ENCODE measurements at regions not wholly inside any gene's neighbourhood (a gene's known extent, or its start where the extent isn't known, plus 50 kb on each side); places are given as distances from the start of the nearest gene placed in this dataset.

DNA sequence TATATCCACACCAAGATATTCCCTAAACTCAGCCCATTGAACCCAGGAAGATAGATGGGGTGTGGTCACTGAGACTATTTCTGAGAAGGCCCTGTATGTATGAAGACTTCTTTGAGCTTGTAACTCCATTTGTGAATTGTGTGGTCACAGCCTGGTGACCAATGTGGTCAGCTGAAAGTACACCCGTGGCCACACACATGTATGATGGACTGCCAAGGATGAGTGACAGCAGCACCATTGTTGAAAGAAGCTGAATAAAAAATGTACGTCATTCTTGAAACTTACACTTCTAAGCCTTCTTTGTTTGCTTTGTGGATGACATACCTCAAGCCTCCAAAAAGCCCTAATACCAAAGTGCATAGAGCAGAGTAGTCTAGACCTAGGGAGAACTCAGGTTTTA is 581.4 kb downstream of the RAB28 start:
- Histone ChIP-seq H3K27ac (no peak overlapping the region), H3K4me3 (no peak overlapping the region)

DNA sequence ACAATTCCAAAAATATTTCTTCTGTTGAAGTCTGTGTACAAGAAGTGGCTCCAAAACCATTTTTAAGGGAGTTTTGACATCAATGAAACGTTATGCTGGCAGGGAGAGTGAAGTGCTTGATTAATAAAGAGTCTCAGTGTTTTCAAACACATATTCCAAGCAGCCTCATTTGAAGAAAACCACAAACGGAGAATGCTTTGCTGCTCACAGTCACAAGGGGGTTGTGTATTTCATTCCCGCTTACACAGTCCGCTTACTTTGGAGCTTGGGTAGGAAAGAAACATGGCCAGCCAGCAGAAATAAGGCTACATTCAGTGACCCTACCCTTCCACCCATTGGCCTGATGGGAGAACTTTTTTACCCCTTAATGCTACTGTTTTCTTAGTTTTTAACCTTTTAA is 586.2 kb downstream of the RAB28 start:
- H3K4me3 ChIP-seq: no peak overlapping the region

GRCh38 chr4:12894062-12894461 is 590.1 kb downstream of the RAB28 start:
- Histone ChIP-seq H3K27ac (no peak overlapping the region), H3K4me3 (no peak overlapping the region)

More for the DNA sequence above, 586.2 kb downstream of the RAB28 start:
- H3K27ac ChIP-seq: no peak overlapping the region

DNA sequence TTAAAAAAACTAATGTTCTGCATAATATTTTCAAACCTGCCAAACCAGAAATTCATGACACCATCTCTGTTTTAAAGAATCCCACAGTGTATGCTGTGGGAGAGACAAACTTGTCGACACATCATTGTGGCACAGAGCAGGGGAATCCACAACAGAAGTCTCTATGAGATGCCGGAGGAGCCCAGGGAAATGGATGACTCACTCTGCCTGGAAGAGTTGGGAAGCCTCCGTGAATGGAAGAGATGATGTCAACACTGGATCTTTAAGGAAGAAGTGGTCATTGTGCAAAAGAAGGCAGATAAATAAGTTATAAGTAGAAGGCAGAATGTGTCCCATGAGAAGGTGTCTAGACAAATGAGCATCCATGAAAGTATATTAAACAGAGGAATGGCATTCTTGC is 595.1 kb downstream of the RAB28 start:
- H3K4me3 ChIP-seq: no peak overlapping the region
- H3K27ac ChIP-seq: peak overlapping the region in 1 of 21 experiments; percentile 33

DNA sequence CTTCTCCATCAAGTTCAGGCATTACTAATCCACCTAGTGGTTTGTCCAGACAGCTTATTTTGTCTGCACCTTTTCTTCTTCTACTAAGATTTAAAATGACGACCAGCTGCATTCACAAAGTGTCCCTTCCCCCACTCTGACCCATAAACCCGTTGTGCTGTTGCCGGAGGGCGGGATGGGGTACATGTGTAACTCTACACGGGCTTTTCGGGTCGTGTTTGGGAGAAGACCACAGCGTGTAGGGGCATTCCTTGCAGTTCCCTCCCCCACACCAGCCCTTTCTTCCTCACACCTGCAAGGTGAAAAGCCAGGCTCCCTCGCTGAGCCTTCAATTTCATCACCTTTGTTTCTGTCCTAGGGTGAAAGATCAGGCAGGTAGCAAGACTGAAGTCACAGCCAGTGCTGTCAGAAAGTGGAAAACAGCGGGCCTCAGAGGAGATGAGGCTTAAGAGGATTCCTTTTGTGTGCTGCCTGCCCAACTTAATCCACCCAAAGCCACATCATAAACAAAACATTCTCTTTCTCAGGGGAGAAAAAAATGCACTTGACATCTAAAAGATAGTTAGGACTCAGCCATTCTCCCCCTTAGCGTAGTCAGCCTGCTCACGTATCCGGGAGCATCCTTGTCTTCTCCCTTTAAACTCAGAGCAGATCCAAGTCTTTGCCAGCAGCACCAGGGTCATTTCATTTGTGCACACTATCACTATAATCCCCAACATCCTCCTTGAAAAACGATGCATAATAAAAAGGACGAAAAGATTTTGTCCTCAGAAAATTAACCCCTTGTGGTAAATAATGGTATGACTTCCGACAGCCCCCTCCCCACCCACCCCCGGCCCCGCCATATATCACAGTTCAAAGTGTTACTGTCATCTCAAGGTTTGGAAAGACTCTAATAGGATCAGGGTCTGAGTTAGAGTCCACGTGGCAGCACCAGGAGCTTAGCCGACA is 599.0 kb downstream of the RAB28 start:
- H3K27ac ChIP-seq: no peak overlapping the region
- H3K4me3 ChIP-seq: no peak overlapping the region

- no peak overlapping the region for H3K27ac ChIP-seq
- no peak overlapping the region for H3K4me3 ChIP-seq
These were observed 602.1 kb downstream of the RAB28 start for GRCh38 chr4:12881945-12882584.

DNA sequence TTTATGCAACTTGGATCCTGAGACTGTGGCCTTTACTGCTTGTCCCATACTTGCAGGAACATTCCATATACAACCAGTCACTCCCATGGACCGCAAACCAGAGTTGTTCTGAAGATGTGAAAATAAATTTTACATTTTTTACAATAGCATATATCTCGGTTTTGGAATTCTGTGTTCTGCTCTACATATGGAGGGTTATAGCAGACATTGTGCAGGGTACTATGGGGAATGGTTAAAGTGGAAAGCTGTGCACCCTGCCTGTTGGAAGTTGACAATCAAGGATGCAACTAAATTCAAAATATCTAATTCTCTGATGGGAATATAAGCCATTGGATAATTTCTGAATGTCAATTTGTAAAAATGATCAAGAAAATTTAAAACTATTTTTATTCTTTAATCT is 603.3 kb downstream of the RAB28 start:
- Histone ChIP-seq H3K27ac (no peak overlapping the region), H3K4me3 (no peak overlapping the region)

- H3K4me3 ChIP-seq: no peak overlapping the region
- H3K27ac ChIP-seq: no peak overlapping the region
These were observed 604.6 kb downstream of the RAB28 start for GRCh38 chr4:12879496-12879895.

GRCh38 chr4:12875640-12876243 is 608.4 kb downstream of the RAB28 start:
- Histone ChIP-seq H3K27ac (no peak overlapping the region), H3K4me3 (no peak overlapping the region)

- Histone ChIP-seq H3K4me3 (no peak overlapping the region), H3K27ac (no peak overlapping the region)
These were observed 610.8 kb downstream of the RAB28 start for GRCh38 chr4:12873351-12873750.

GRCh38 chr4:12861422-12861821 is 622.7 kb downstream of the RAB28 start:
- Histone ChIP-seq H3K4me3 (no peak overlapping the region), H3K27ac (no peak overlapping the region)

DNA sequence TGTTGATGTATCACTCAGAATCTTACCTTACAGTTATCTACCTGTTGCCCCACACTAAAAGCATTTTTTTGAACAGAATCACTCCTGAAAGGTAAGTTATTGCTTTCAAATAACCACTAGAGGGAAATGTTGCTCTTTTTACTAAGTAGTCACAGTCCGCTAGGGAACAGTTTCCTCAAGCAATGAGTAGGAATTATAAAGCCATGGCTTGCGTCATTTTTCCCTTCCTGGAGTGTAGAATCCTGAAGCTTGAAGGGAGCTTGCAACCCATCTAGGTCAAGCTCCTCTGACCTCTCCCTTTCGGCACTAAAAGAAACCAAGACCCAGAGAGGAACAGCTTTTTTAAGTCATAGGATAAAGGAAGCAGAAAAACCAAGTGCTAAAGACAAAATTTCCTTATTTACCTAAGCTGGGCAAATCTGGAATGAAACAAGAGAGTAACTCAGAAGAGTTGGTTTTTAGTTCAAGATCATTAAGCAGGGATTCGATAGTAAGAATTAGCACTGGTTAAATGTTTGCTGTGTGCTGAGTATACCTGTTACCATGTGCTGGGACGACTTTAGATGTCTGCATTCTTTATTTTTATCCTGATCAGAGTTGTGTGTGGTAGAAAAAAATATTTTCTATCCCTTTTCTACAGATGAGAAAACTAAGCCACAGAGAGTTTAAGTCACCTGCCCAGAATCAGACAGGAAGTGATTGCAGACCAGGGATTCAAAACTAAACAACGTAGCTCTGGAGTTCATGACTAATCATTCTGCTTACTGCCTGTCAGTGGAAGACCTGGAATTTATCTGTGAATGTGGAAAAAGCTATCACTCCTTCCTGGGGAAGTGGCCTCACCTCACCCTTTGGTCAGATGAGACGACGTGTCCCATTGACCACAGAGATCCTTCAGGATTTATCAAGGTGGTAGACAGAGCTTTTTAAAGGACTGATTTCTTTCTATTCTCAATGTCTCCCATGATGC is 631.5 kb downstream of the RAB28 start:
- no peak overlapping the region for H3K4me3 ChIP-seq
- no peak overlapping the region for H3K27ac ChIP-seq

DNA sequence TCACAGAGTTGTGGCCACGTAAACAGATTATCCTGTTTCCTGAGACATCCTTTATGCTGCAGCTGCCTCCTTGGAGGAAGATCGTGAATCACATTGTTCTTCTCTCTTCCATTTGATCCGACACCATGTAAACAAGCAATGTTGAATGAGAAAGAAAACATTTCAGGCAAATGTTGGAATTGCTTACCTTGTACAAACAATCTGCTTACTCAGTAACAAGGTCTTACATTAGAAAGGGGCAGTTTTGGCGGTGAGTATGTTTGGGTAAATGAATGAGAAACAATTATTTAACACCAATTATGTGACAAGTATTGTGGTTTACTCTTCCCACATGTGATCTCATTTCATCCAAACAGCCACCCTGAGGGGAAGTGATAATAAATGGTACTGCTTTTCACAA is 637.8 kb downstream of the RAB28 start:
- Histone ChIP-seq H3K27ac (no peak overlapping the region), H3K4me3 (no peak overlapping the region)

DNA sequence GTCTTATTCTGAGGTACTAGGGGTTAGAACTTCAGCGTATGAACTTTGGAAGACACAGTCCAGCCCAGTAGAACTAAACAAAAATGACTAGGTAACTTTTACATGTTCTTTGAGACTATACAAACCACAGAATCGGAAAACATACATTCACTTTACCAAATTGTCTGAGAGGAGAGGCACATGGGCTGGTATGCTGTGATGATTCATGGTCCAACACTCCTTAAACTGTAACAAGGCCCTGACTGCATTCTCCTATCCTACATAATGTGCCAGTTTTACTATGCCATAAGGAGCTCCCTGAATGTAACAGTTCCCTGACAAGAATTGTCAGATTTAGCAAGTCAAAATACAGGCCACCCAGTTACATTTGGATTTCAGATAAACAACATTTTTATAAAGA is 640.0 kb downstream of the RAB28 start:
- Histone ChIP-seq H3K4me3 (no peak overlapping the region), H3K27ac (no peak overlapping the region)

DNA sequence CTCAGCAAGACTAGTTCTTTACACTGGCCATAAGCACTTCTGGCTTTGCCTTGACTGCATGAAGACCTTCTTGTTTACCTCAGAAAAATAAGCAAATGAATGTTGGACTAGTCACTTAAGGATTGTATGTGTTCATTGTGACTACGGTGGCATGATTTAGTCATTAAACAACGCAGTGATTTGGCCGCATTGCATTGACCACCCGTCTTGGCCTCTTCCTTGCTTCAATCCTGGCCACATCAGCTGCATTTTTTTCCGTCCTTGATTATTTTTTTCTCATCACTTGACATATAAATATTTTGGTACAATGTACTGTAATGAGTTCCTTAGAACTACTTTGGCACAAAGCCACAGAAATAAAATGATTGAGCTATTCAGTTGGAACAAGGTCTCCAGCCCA is 656.2 kb downstream of the RAB28 start:
- Histone ChIP-seq H3K27ac (no peak overlapping the region), H3K4me3 (no peak overlapping the region)

DNA sequence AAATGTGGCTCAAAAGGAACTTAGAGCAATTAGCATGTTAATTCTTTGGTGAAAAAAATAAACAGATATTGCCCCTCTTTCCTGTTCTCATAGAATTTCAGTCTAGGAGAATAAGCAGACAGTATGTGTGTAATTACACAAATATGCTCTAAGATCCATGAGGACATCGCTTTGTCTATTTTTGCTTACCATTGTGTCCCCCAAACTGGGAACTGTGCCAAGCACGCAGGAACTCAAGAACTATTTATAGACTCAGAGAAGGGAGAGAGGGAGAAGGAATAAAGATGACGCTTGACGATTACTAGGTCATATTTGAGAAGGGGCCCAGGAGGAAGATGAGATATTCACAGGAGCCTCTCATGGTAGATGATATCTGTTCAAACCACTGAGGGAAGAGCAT is 692.6 kb downstream of the RAB28 start:
- Histone ChIP-seq H3K27ac (no peak overlapping the region), H3K4me3 (no peak overlapping the region)

DNA sequence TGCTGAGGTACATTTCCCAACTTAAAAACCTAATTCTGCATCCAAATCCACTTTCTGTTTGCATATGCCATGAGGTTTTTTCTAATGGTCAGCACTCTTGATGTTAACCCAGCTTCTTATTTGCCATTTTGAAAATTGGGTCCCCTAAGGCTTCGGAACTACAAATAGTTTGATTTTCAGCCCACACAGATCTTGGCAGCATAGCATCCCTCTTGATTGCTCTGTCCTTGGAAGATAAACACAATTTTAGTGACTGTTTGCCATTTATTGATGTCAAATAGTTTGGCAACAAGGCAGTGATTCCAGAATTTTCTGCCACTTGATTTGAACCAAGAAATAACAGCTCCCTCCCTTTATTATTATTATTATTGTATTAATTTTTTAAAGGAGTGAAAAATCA is 696.9 kb downstream of the RAB28 start:
- H3K4me3 ChIP-seq: no peak overlapping the region
- H3K27ac ChIP-seq: no peak overlapping the region

GRCh38 chr4:12778706-12779105 is 705.4 kb downstream of the RAB28 start:
- Histone ChIP-seq H3K27ac (no peak overlapping the region), H3K4me3 (no peak overlapping the region)

- H3K4me3 ChIP-seq: no peak overlapping the region
These were observed 705.9 kb downstream of the RAB28 start for GRCh38 chr4:12778191-12778590.

GRCh38 chr4:12770351-12770750 is 713.8 kb downstream of the RAB28 start:
- Histone ChIP-seq H3K4me3 (no peak overlapping the region), H3K27ac (no peak overlapping the region)

More at GRCh38 chr4:12778191-12778590, 705.9 kb downstream of the RAB28 start:
- no peak overlapping the region for H3K27ac ChIP-seq

All from skin epidermis (tissue), 12 donors.